Activated CD8-positive, alpha-beta memory T cell treated with anti-CD3 and anti-CD28 coated beads, Interleukin-2, amount 10 ng/mL, durations not matched to agents 7 days and 5 days (primary cell): ENCODE measurements at regions not wholly inside any gene's neighbourhood (a gene's known extent, or its start where the extent isn't known, plus 50 kb on each side); places are given as distances from the start of the nearest gene placed in this dataset.

Experiments
- ATAC-seq: fragments of 150-1000 bp; cut with Tn5 transposase; one replicate; pipeline ENCODE4 v1.10.0; 2021; ENCODE audit warnings: moderate library complexity
- CTCF ChIA-PET: fragments of 350-600 bp; sonication (Branson Sonifier 250); formaldehyde crosslinking; loops from one replicate; lab custom pipeline; 2021; ENCODE audit warnings: antibody characterized with exemption; lab: Charles Lee
- DNase-seq: peaks from one replicate; pipeline ENCODE4 v3.0.0-alpha.2; 2020
- H3K27ac Mint-ChIP-seq: one replicate; pipeline ENCODE4 v1.8.0; 2021; ENCODE audit warnings: mild to moderate bottlenecking, mixed read lengths
- H3K27me3 Mint-ChIP-seq: one replicate; pipeline ENCODE4 v1.8.0; 2021; ENCODE audit warnings: mixed read lengths
- H3K36me3 Mint-ChIP-seq: one replicate; pipeline ENCODE4 v1.8.0; 2021; ENCODE audit warnings: mild to moderate bottlenecking, mixed read lengths
- H3K4me1 Mint-ChIP-seq: one replicate; pipeline ENCODE4 v1.8.0; 2021; ENCODE audit warnings: mixed read lengths
- H3K4me3 Mint-ChIP-seq: one replicate; pipeline ENCODE4 v1.8.0; 2021; ENCODE audit warnings: mild to moderate bottlenecking, moderate library complexity, mixed read lengths
- H3K9me3 Mint-ChIP-seq: one replicate; pipeline ENCODE4 v1.8.0; 2022; ENCODE audit warnings: low read depth, mixed read lengths

GRCh38 chr2:236397681-236398080 is 133.5 kb upstream of the ASB18 start:
- Mint-ChIP-seq H3K27ac (no peak overlapping the region), H3K36me3 (no peaks in the 10 kb centered on the region), H3K9me3 (no peaks in the 10 kb centered on the region), H3K4me3 (no peak overlapping the region), H3K27me3 (peaks cover 4% of the 10 kb centered on the region), H3K4me1 (no peaks in the 10 kb centered on the region)
- CTCF ChIA-PET = no interaction called here
- DNase-seq = no peak
- ATAC-seq = no peak

- H3K27ac Mint-ChIP-seq = no peak overlapping the region
- H3K36me3 Mint-ChIP-seq = no peaks in the 10 kb centered on the region
- no peaks in the 10 kb centered on the region for H3K9me3 Mint-ChIP-seq
- ATAC-seq (no peak), DNase-seq (no peak)
- CTCF ChIA-PET = no interaction called here
- no peaks in the 10 kb centered on the region for H3K4me1 Mint-ChIP-seq
- H3K27me3 Mint-ChIP-seq = no peaks in the 10 kb centered on the region
- H3K4me3 Mint-ChIP-seq = no peak overlapping the region
Measured at GRCh38 chr2:236399409-236399808, 135.2 kb upstream of the ASB18 start.

- Mint-ChIP-seq H3K4me3 (no peak overlapping the region), H3K4me1 (no peaks in the 10 kb centered on the region), H3K27me3 (no peaks in the 10 kb centered on the region), H3K9me3 (no peaks in the 10 kb centered on the region), H3K27ac (no peak overlapping the region), H3K36me3 (no peaks in the 10 kb centered on the region)
- ATAC-seq (no peak), DNase-seq (no peak)
- CTCF ChIA-PET = no interaction called here
Measured at GRCh38 chr2:236400046-236400574, 135.9 kb upstream of the ASB18 start.

- CTCF ChIA-PET = no interaction called here
- no peak overlapping the region for H3K27ac Mint-ChIP-seq
- no peaks in the 10 kb centered on the region for H3K9me3 Mint-ChIP-seq
- H3K4me3 Mint-ChIP-seq = no peak overlapping the region
- DNase-seq (no peak), ATAC-seq (no peak)
- H3K36me3 Mint-ChIP-seq = no peaks in the 10 kb centered on the region
- H3K27me3 Mint-ChIP-seq = no peaks in the 10 kb centered on the region
- no peaks in the 10 kb centered on the region for H3K4me1 Mint-ChIP-seq
Measured at GRCh38 chr2:236400594-236401360, 136.6 kb upstream of the ASB18 start.

- no peak for ATAC-seq
- DNase-seq = no peak
- CTCF ChIA-PET = no interaction called here
- H3K27me3 Mint-ChIP-seq = no peaks in the 10 kb centered on the region
- H3K9me3 Mint-ChIP-seq = no peaks in the 10 kb centered on the region
- no peaks in the 10 kb centered on the region for H3K36me3 Mint-ChIP-seq
- H3K4me1 Mint-ChIP-seq = no peaks in the 10 kb centered on the region
- no peak overlapping the region for H3K27ac Mint-ChIP-seq
- no peak overlapping the region for H3K4me3 Mint-ChIP-seq
Measured at GRCh38 chr2:236402033-236402790, 138.0 kb upstream of the ASB18 start.

- H3K4me3 Mint-ChIP-seq = no peak overlapping the region
Measured at GRCh38 chr2:236403125-236403524, 138.9 kb upstream of the ASB18 start.

GRCh38 chr2:236403811-236404210 is 139.6 kb upstream of the ASB18 start:
- no peaks in the 10 kb centered on the region for H3K36me3 Mint-ChIP-seq
- ATAC-seq (no peak), DNase-seq (no peak)
- H3K27me3 Mint-ChIP-seq = no peaks in the 10 kb centered on the region
- H3K9me3 Mint-ChIP-seq = no peaks in the 10 kb centered on the region
- H3K27ac Mint-ChIP-seq = no peak overlapping the region
- CTCF ChIA-PET = no interaction called here
- H3K4me3 Mint-ChIP-seq = no peak overlapping the region
- H3K4me1 Mint-ChIP-seq = no peaks in the 10 kb centered on the region

More at GRCh38 chr2:236403125-236403524, 138.9 kb upstream of the ASB18 start:
- DNase-seq = no peak
- Mint-ChIP-seq H3K4me1 (no peaks in the 10 kb centered on the region), H3K27ac (no peak overlapping the region), H3K36me3 (no peaks in the 10 kb centered on the region), H3K9me3 (no peaks in the 10 kb centered on the region), H3K27me3 (no peaks in the 10 kb centered on the region)
- ATAC-seq = no peak
- CTCF ChIA-PET = no interaction called here

- no peak for DNase-seq
- Mint-ChIP-seq H3K4me3 (no peak overlapping the region), H3K27me3 (no peaks in the 10 kb centered on the region), H3K36me3 (no peaks in the 10 kb centered on the region), H3K9me3 (no peaks in the 10 kb centered on the region), H3K4me1 (no peaks in the 10 kb centered on the region), H3K27ac (no peak overlapping the region)
- CTCF ChIA-PET = no interaction called here
- ATAC-seq = no peak
Measured at GRCh38 chr2:236404346-236404745, 140.1 kb upstream of the ASB18 start.

GRCh38 chr2:236405357-236405756 is 141.2 kb upstream of the ASB18 start:
- CTCF ChIA-PET = no interaction called here
- Mint-ChIP-seq H3K36me3 (no peaks in the 10 kb centered on the region), H3K9me3 (no peaks in the 10 kb centered on the region), H3K27me3 (no peaks in the 10 kb centered on the region), H3K4me1 (no peaks in the 10 kb centered on the region), H3K27ac (no peak overlapping the region), H3K4me3 (no peak overlapping the region)
- ATAC-seq = no peak
- DNase-seq = no peak

- DNase-seq (no peak), ATAC-seq (no peak)
- Mint-ChIP-seq H3K36me3 (no peaks in the 10 kb centered on the region), H3K4me1 (no peaks in the 10 kb centered on the region), H3K4me3 (no peak overlapping the region), H3K9me3 (no peaks in the 10 kb centered on the region), H3K27me3 (no peaks in the 10 kb centered on the region), H3K27ac (no peak overlapping the region)
- CTCF ChIA-PET = no interaction called here
Measured at GRCh38 chr2:236408090-236408489, 143.9 kb upstream of the ASB18 start.

GRCh38 chr2:236408786-236409185 is 144.6 kb upstream of the ASB18 start:
- H3K36me3 Mint-ChIP-seq = no peaks in the 10 kb centered on the region

GRCh38 chr2:236415684-236416444 is 151.7 kb upstream of the ASB18 start:
- CTCF ChIA-PET = no interaction called here
- H3K4me3 Mint-ChIP-seq = no peak overlapping the region
- peaks cover under 1% of the 10 kb centered on the region for H3K27me3 Mint-ChIP-seq
- H3K36me3 Mint-ChIP-seq = no peaks in the 10 kb centered on the region
- ATAC-seq (no peak), DNase-seq (no peak)
- no peaks in the 10 kb centered on the region for H3K4me1 Mint-ChIP-seq
- H3K9me3 Mint-ChIP-seq = no peaks in the 10 kb centered on the region
- H3K27ac Mint-ChIP-seq = no peak overlapping the region

More at GRCh38 chr2:236408786-236409185, 144.6 kb upstream of the ASB18 start:
- H3K4me3 Mint-ChIP-seq = no peak overlapping the region
- H3K27me3 Mint-ChIP-seq = no peaks in the 10 kb centered on the region
- H3K9me3 Mint-ChIP-seq = no peaks in the 10 kb centered on the region
- CTCF ChIA-PET = no interaction called here
- no peak for DNase-seq
- no peak for ATAC-seq
- H3K27ac Mint-ChIP-seq = no peak overlapping the region
- no peaks in the 10 kb centered on the region for H3K4me1 Mint-ChIP-seq

- CTCF ChIA-PET = no interaction called here
- DNase-seq (no peak), ATAC-seq (no peak)
- no peak overlapping the region for H3K4me3 Mint-ChIP-seq
- H3K4me1 Mint-ChIP-seq = no peaks in the 10 kb centered on the region
- H3K36me3 Mint-ChIP-seq = no peaks in the 10 kb centered on the region
- H3K9me3 Mint-ChIP-seq = no peaks in the 10 kb centered on the region
- peaks cover 8% of the 10 kb centered on the region for H3K27me3 Mint-ChIP-seq
- no peak overlapping the region for H3K27ac Mint-ChIP-seq
Measured at GRCh38 chr2:236417150-236417549, 152.5 kb upstream of the ACKR3 start.
